ENCODE measurements at regions not wholly inside any gene's neighbourhood (a gene's known extent, or its start where the extent isn't known, plus 50 kb on each side); places are given as distances from the start of the nearest gene placed in this dataset.
"Not testable (repeated sequence)": the region's sequence is repeated elsewhere in the genome, so short reads cannot be mapped to it uniquely, and the experiment has no call there.

- H3K9ac ChIP-seq (ENCODE audit: low read length) = no peak overlapping the region
- no peak overlapping the region for H3K4ac ChIP-seq (ENCODE audit: low read depth in 1 of 2, low read length in 2 of 2)
- H3K27me3 ChIP-seq (ENCODE audit: control insufficient read depth in 1 of 2, insufficient read depth in 1 of 2, low read length in 2 of 2) = no peaks in the 10 kb centered on the region
- no peak overlapping the region for H3K4me3 ChIP-seq (ENCODE audit: insufficient read depth in 1 of 2, low read depth in 1 of 2, low read length in 2 of 2)
- peaks cover 20% of the 10 kb centered on the region for H3K9me3 ChIP-seq (ENCODE audit: control insufficient read depth, low read length)
- H3K27ac ChIP-seq (ENCODE audit: low read length, poor library complexity, severe bottlenecking) = no peak overlapping the region
- H3K36me3 ChIP-seq (ENCODE audit: control insufficient read depth in 1 of 2, insufficient read depth in 2 of 2, low read depth in 1 of 2, low read length in 2 of 2) = no peaks in the 10 kb centered on the region
- no peak overlapping the region for H3K4me2 ChIP-seq (ENCODE audit: low read length, poor library complexity, severe bottlenecking)
- no peak overlapping the region for H3K23ac ChIP-seq (ENCODE audit: low read length in 2 of 2)
- no peak for DNase-seq
- H3K4me1 ChIP-seq (ENCODE audit: control insufficient read depth, insufficient read depth, low read depth, low read length) = no peaks in the 10 kb centered on the region
- H2BK5ac ChIP-seq (ENCODE audit: low read depth, low read length, poor library complexity, severe bottlenecking) = no peak overlapping the region
- no peak overlapping the region for H3K14ac ChIP-seq (ENCODE audit: low read length in 2 of 2)
- no peak overlapping the region for H4K8ac ChIP-seq (ENCODE audit: low read length)
- H4K91ac ChIP-seq (ENCODE audit: low read length) = no peak overlapping the region
- no peak overlapping the region for H2BK12ac ChIP-seq (ENCODE audit: low read length in 2 of 2)
- no peak overlapping the region for H2BK120ac ChIP-seq (ENCODE audit: low read depth, low read length)
- no peak overlapping the region for H2BK15ac ChIP-seq (ENCODE audit: low read depth, poor library complexity, severe bottlenecking)
- no peak overlapping the region for H3K18ac ChIP-seq (ENCODE audit: low read depth in 1 of 2, low read length in 2 of 2)
- no peaks in the 10 kb centered on the region for H3K79me1 ChIP-seq (replicated peaks; ENCODE audit: low read length, poor library complexity, severe bottlenecking)
- no peak overlapping the region for H2AFZ ChIP-seq (ENCODE audit: low read depth, low read length)
- H2AK5ac ChIP-seq (ENCODE audit: low read length, severe bottlenecking) = no peak overlapping the region
Observed at GRCh38 chr5:51162245-51162644, 221.0 kb upstream of the ISL1 start.

- not testable (repeated sequence) for H4K91ac ChIP-seq (ENCODE audit: low read length); H3K18ac ChIP-seq (ENCODE audit: low read depth in 1 of 2, low read length in 2 of 2); H3K23ac ChIP-seq (ENCODE audit: low read length in 2 of 2); H2BK12ac ChIP-seq (ENCODE audit: low read length in 2 of 2); H2BK120ac ChIP-seq (ENCODE audit: low read depth, low read length); H2AFZ ChIP-seq (ENCODE audit: low read depth, low read length); H3K14ac ChIP-seq (ENCODE audit: low read length in 2 of 2); H3K79me1 ChIP-seq (replicated peaks; ENCODE audit: low read length, poor library complexity, severe bottlenecking); H3K4ac ChIP-seq (ENCODE audit: low read depth in 1 of 2, low read length in 2 of 2); H3K27ac ChIP-seq (ENCODE audit: low read length, poor library complexity, severe bottlenecking); H3K4me2 ChIP-seq (ENCODE audit: low read length, poor library complexity, severe bottlenecking); H4K8ac ChIP-seq (ENCODE audit: low read length); H2AK5ac ChIP-seq (ENCODE audit: low read length, severe bottlenecking); H3K9ac ChIP-seq (ENCODE audit: low read length); DNase-seq; H2BK15ac ChIP-seq (ENCODE audit: low read depth, poor library complexity, severe bottlenecking); H3K4me1 ChIP-seq (ENCODE audit: control insufficient read depth, insufficient read depth, low read depth, low read length); H3K4me3 ChIP-seq (ENCODE audit: insufficient read depth in 1 of 2, low read depth in 1 of 2, low read length in 2 of 2); H3K36me3 ChIP-seq (ENCODE audit: control insufficient read depth in 1 of 2, insufficient read depth in 2 of 2, low read depth in 1 of 2, low read length in 2 of 2); H3K27me3 ChIP-seq (ENCODE audit: control insufficient read depth in 1 of 2, insufficient read depth in 1 of 2, low read length in 2 of 2); H2BK5ac ChIP-seq (ENCODE audit: low read depth, low read length, poor library complexity, severe bottlenecking)
- H3K9me3 ChIP-seq (ENCODE audit: control insufficient read depth, low read length) = peaks cover 16% of the 10 kb centered on the region
- 91% methylated on average over 11 of the region's 12 CpGs for WGBS
Observed at GRCh38 chr5:51165621-51166020, 217.6 kb upstream of the ISL1 start.

- H3K23ac ChIP-seq (ENCODE audit: low read length in 2 of 2) = no peak overlapping the region
- H2BK12ac ChIP-seq (ENCODE audit: low read length in 2 of 2) = no peak overlapping the region
- H3K79me1 ChIP-seq (replicated peaks; ENCODE audit: low read length, poor library complexity, severe bottlenecking) = no peaks in the 10 kb centered on the region
- H2BK5ac ChIP-seq (ENCODE audit: low read depth, low read length, poor library complexity, severe bottlenecking) = no peak overlapping the region
- no peak overlapping the region for H3K27ac ChIP-seq (ENCODE audit: low read length, poor library complexity, severe bottlenecking)
- H3K36me3 ChIP-seq (ENCODE audit: control insufficient read depth in 1 of 2, insufficient read depth in 2 of 2, low read depth in 1 of 2, low read length in 2 of 2) = no peaks in the 10 kb centered on the region
- no peak overlapping the region for H3K18ac ChIP-seq (ENCODE audit: low read depth in 1 of 2, low read length in 2 of 2)
- no peak overlapping the region for H2BK15ac ChIP-seq (ENCODE audit: low read depth, poor library complexity, severe bottlenecking)
- no peak overlapping the region for H2AK5ac ChIP-seq (ENCODE audit: low read length, severe bottlenecking)
- no peak overlapping the region for H3K4me3 ChIP-seq (ENCODE audit: insufficient read depth in 1 of 2, low read depth in 1 of 2, low read length in 2 of 2)
- H2AFZ ChIP-seq (ENCODE audit: low read depth, low read length) = no peak overlapping the region
- DNase-seq = no peak
- WGBS = 44% methylated on average over 3 of the region's 7 CpGs
- no peak overlapping the region for H4K8ac ChIP-seq (ENCODE audit: low read length)
- no peak overlapping the region for H3K9ac ChIP-seq (ENCODE audit: low read length)
- H3K4me2 ChIP-seq (ENCODE audit: low read length, poor library complexity, severe bottlenecking) = no peak overlapping the region
- no peaks in the 10 kb centered on the region for H3K4me1 ChIP-seq (ENCODE audit: control insufficient read depth, insufficient read depth, low read depth, low read length)
- no peaks in the 10 kb centered on the region for H3K9me3 ChIP-seq (ENCODE audit: control insufficient read depth, low read length)
- H3K4ac ChIP-seq (ENCODE audit: low read depth in 1 of 2, low read length in 2 of 2) = no peak overlapping the region
- no peaks in the 10 kb centered on the region for H3K27me3 ChIP-seq (ENCODE audit: control insufficient read depth in 1 of 2, insufficient read depth in 1 of 2, low read length in 2 of 2)
- H3K14ac ChIP-seq (ENCODE audit: low read length in 2 of 2) = no peak overlapping the region
- H2BK120ac ChIP-seq (ENCODE audit: low read depth, low read length) = no peak overlapping the region
- no peak overlapping the region for H4K91ac ChIP-seq (ENCODE audit: low read length)
Observed at GRCh38 chr5:51172903-51173626, 210.2 kb upstream of the ISL1 start.

- H3K9me3 ChIP-seq (ENCODE audit: control insufficient read depth, low read length) = no peaks in the 10 kb centered on the region
- H4K91ac ChIP-seq (ENCODE audit: low read length) = no peak overlapping the region
- WGBS = 25% methylated on average over 1 of the region's 3 CpGs
- no peaks in the 10 kb centered on the region for H3K79me1 ChIP-seq (replicated peaks; ENCODE audit: low read length, poor library complexity, severe bottlenecking)
- no peak overlapping the region for H3K4me3 ChIP-seq (ENCODE audit: insufficient read depth in 1 of 2, low read depth in 1 of 2, low read length in 2 of 2)
- H3K4me2 ChIP-seq (ENCODE audit: low read length, poor library complexity, severe bottlenecking) = no peak overlapping the region
- no peaks in the 10 kb centered on the region for H3K36me3 ChIP-seq (ENCODE audit: control insufficient read depth in 1 of 2, insufficient read depth in 2 of 2, low read depth in 1 of 2, low read length in 2 of 2)
- H3K27ac ChIP-seq (ENCODE audit: low read length, poor library complexity, severe bottlenecking) = no peak overlapping the region
- no peak overlapping the region for H2AFZ ChIP-seq (ENCODE audit: low read depth, low read length)
- H3K4ac ChIP-seq (ENCODE audit: low read depth in 1 of 2, low read length in 2 of 2) = no peak overlapping the region
- no peak overlapping the region for H2BK12ac ChIP-seq (ENCODE audit: low read length in 2 of 2)
- H2AK5ac ChIP-seq (ENCODE audit: low read length, severe bottlenecking) = no peak overlapping the region
- no peak overlapping the region for H3K14ac ChIP-seq (ENCODE audit: low read length in 2 of 2)
- no peak overlapping the region for H2BK15ac ChIP-seq (ENCODE audit: low read depth, poor library complexity, severe bottlenecking)
- DNase-seq = no peak
- H3K18ac ChIP-seq (ENCODE audit: low read depth in 1 of 2, low read length in 2 of 2) = no peak overlapping the region
- no peak overlapping the region for H2BK5ac ChIP-seq (ENCODE audit: low read depth, low read length, poor library complexity, severe bottlenecking)
- no peak overlapping the region for H3K23ac ChIP-seq (ENCODE audit: low read length in 2 of 2)
- no peaks in the 10 kb centered on the region for H3K4me1 ChIP-seq (ENCODE audit: control insufficient read depth, insufficient read depth, low read depth, low read length)
- H4K8ac ChIP-seq (ENCODE audit: low read length) = no peak overlapping the region
- H3K9ac ChIP-seq (ENCODE audit: low read length) = no peak overlapping the region
- no peak overlapping the region for H2BK120ac ChIP-seq (ENCODE audit: low read depth, low read length)
- no peaks in the 10 kb centered on the region for H3K27me3 ChIP-seq (ENCODE audit: control insufficient read depth in 1 of 2, insufficient read depth in 1 of 2, low read length in 2 of 2)
Observed at GRCh38 chr5:51181208-51181894, 201.9 kb upstream of the ISL1 start.
